ENCODE measurements at regions not wholly inside any gene's neighbourhood (a gene's known extent, or its start where the extent isn't known, plus 50 kb on each side); places are given as distances from the start of the nearest gene placed in this dataset.
"Not testable (repeated sequence)": the region's sequence is repeated elsewhere in the genome, so short reads cannot be mapped to it uniquely, and the experiment has no call there.

GRCh38 chr12:72957454-72957853 is 685.3 kb downstream of the TRHDE start:
- H3K4me3 ChIP-seq (ENCODE audit: low read depth, low read length) = no peak overlapping the region
- no peak for DNase-seq (ENCODE audit: low read depth)

GRCh38 chr12:72966684-72967083 is 694.5 kb downstream of the TRHDE start:
- no peak for DNase-seq (ENCODE audit: low read depth)
- no peak for TF ChIP-seq CTCF (IDR thresholded peaks at IDR 0.05; ENCODE audit: insufficient read depth, low read length)
- H3K4me3 ChIP-seq (ENCODE audit: low read depth, low read length) = no peak overlapping the region

More at GRCh38 chr12:72957454-72957853, 685.3 kb downstream of the TRHDE start:
- no peak for TF ChIP-seq CTCF (IDR thresholded peaks at IDR 0.05; ENCODE audit: insufficient read depth, low read length)

- no peak overlapping the region for H3K4me3 ChIP-seq (ENCODE audit: low read depth, low read length)
- no peak for TF ChIP-seq CTCF (IDR thresholded peaks at IDR 0.05; ENCODE audit: insufficient read depth, low read length)
- DNase-seq (ENCODE audit: low read depth) = no peak
These were observed 702.9 kb downstream of the TRHDE start for GRCh38 chr12:72974954-72975555.

- no peak for TF ChIP-seq CTCF (IDR thresholded peaks at IDR 0.05; ENCODE audit: insufficient read depth, low read length)
- no peak for DNase-seq (ENCODE audit: low read depth)
- no peak overlapping the region for H3K4me3 ChIP-seq (ENCODE audit: low read depth, low read length)
These were observed 706.8 kb downstream of the TRHDE start for GRCh38 chr12:72978999-72979398.

GRCh38 chr12:72982356-72982755 is 710.2 kb downstream of the TRHDE start:
- no peak for DNase-seq (ENCODE audit: low read depth)
- H3K4me3 ChIP-seq (ENCODE audit: low read depth, low read length) = no peak overlapping the region
- no peak for TF ChIP-seq CTCF (IDR thresholded peaks at IDR 0.05; ENCODE audit: insufficient read depth, low read length)

- no peak for TF ChIP-seq CTCF (IDR thresholded peaks at IDR 0.05; ENCODE audit: insufficient read depth, low read length)
- no peak overlapping the region for H3K4me3 ChIP-seq (ENCODE audit: low read depth, low read length)
- DNase-seq (ENCODE audit: low read depth) = no peak
These were observed 714.8 kb downstream of the TRHDE start for GRCh38 chr12:72986963-72987362.

GRCh38 chr12:72989458-72989947 is 717.3 kb downstream of the TRHDE start:
- TF ChIP-seq CTCF (IDR thresholded peaks at IDR 0.05; ENCODE audit: insufficient read depth, low read length) = no peak
- DNase-seq (ENCODE audit: low read depth) = no peak
- H3K4me3 ChIP-seq (ENCODE audit: low read depth, low read length) = no peak overlapping the region

- H3K4me3 ChIP-seq (ENCODE audit: low read depth, low read length); DNase-seq (ENCODE audit: low read depth): not testable (repeated sequence)
These were observed 722.9 kb downstream of the TRHDE start for GRCh38 chr12:72995029-72995428.

Data from fibroblast of the aortic adventitia (primary cell).